Ishikawa (cell line): ENCODE measurements at regions not wholly inside any gene's neighbourhood (a gene's known extent, or its start where the extent isn't known, plus 50 kb on each side); places are given as distances from the start of the nearest gene placed in this dataset.

Source experiments
- EP300 ChIP-seq: IDR thresholded peaks from 2 replicates; pipeline ENCODE4 v1.6.1; 2012; ENCODE audit warnings: borderline replicate concordance
- FOXM1 ChIP-seq: IDR thresholded peaks from 2 replicates; pipeline ENCODE4 v1.6.1; 2012; ENCODE audit warnings: low read depth, borderline replicate concordance
- TEAD4 ChIP-seq: IDR thresholded peaks from 2 replicates; pipeline ENCODE4 v1.6.1; 2012
- USF1 ChIP-seq: IDR thresholded peaks from 2 replicates; pipeline ENCODE4 v1.6.1; 2012
- YY1 ChIP-seq: IDR thresholded peaks from 2 replicates; pipeline ENCODE4 v1.6.1; 2012; ENCODE audit warnings: low read depth
- ZBTB7A ChIP-seq: IDR thresholded peaks from 2 replicates; pipeline ENCODE4 v1.6.1; 2012; ENCODE audit warnings: low read depth
- TF ChIP-seq, protein P1 (sequence below): IDR thresholded peaks from 2 replicates; pipeline ENCODE4 v1.6.1; 2012; ENCODE audit warnings: low read depth, mild to moderate bottlenecking

- no peak for TF ChIP-seq FOXM1
- no peak for TF ChIP-seq USF1
- no peak for TF ChIP-seq TEAD4
- no peak for TF ChIP-seq ZBTB7A
- TF ChIP-seq, protein P1, sequence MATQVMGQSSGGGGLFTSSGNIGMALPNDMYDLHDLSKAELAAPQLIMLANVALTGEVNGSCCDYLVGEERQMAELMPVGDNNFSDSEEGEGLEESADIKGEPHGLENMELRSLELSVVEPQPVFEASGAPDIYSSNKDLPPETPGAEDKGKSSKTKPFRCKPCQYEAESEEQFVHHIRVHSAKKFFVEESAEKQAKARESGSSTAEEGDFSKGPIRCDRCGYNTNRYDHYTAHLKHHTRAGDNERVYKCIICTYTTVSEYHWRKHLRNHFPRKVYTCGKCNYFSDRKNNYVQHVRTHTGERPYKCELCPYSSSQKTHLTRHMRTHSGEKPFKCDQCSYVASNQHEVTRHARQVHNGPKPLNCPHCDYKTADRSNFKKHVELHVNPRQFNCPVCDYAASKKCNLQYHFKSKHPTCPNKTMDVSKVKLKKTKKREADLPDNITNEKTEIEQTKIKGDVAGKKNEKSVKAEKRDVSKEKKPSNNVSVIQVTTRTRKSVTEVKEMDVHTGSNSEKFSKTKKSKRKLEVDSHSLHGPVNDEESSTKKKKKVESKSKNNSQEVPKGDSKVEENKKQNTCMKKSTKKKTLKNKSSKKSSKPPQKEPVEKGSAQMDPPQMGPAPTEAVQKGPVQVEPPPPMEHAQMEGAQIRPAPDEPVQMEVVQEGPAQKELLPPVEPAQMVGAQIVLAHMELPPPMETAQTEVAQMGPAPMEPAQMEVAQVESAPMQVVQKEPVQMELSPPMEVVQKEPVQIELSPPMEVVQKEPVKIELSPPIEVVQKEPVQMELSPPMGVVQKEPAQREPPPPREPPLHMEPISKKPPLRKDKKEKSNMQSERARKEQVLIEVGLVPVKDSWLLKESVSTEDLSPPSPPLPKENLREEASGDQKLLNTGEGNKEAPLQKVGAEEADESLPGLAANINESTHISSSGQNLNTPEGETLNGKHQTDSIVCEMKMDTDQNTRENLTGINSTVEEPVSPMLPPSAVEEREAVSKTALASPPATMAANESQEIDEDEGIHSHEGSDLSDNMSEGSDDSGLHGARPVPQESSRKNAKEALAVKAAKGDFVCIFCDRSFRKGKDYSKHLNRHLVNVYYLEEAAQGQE = no peak
- no peak for TF ChIP-seq EP300
- TF ChIP-seq YY1 = no peak
These were observed 1136.0 kb downstream of the PCDH17 start for GRCh38 chr13:58767566-58767965.
